Stimulated activated effector memory CD8-positive, alpha-beta T cell treated with anti-CD3 and anti-CD28 coated beads, Interleukin-12 subunit alpha, Interleukin-12 subunit beta, amount 100 ng/mL, for 72 hours (primary cell): ENCODE measurements at regions not wholly inside any gene's neighbourhood (a gene's known extent, or its start where the extent isn't known, plus 50 kb on each side); places are given as distances from the start of the nearest gene placed in this dataset.
"Not testable (repeated sequence)": the region's sequence is repeated elsewhere in the genome, so short reads cannot be mapped to it uniquely, and the experiment has no call there.

Source experiments
- ATAC-seq: fragments of 150-1000 bp; cut with Tn5 transposase; 2 replicates; pipeline ENCODE4 v1.10.0; 2021
- DNase-seq, 2 donors: peaks; one replicate each; pipeline ENCODE4 v3.0.0; 2021 to 2022; ENCODE audit warnings: low spot score in 2 of 2
- H3K27ac Mint-ChIP-seq: one replicate; pipeline ENCODE4 v1.8.0; 2022; ENCODE audit warnings: mild to moderate bottlenecking, mixed read lengths
- H3K36me3 Mint-ChIP-seq: one replicate; pipeline ENCODE4 v1.8.0; 2022; ENCODE audit warnings: mild to moderate bottlenecking, mixed read lengths
- H3K4me1 Mint-ChIP-seq: one replicate; pipeline ENCODE4 v1.8.0; 2022; ENCODE audit warnings: mixed read lengths
- H3K4me3 Mint-ChIP-seq: one replicate; pipeline ENCODE4 v1.8.0; 2022; ENCODE audit warnings: mild to moderate bottlenecking, mixed read lengths
- H3K9me3 Mint-ChIP-seq: one replicate; pipeline ENCODE4 v1.8.0; 2022; ENCODE audit warnings: mixed read lengths

- Mint-ChIP-seq H3K4me1 (no peaks in the 10 kb centered on the region), H3K27ac (no peak overlapping the region), H3K9me3 (peaks cover 5% of the 10 kb centered on the region), H3K36me3 (no peaks in the 10 kb centered on the region), H3K4me3 (no peak overlapping the region)
- no peak for DNase-seq
- ATAC-seq = no peak
These were observed 193.3 kb upstream of the MAP2 start for GRCh38 chr2:209230560-209230959.

GRCh38 chr2:209236377-209236776 lies 187.5 kb upstream of the MAP2 start:
- Mint-ChIP-seq H3K4me1 (no peaks in the 10 kb centered on the region), H3K9me3 (peaks cover 15% of the 10 kb centered on the region), H3K36me3 (no peaks in the 10 kb centered on the region), H3K27ac (no peak overlapping the region), H3K4me3 (no peak overlapping the region)
- no peak for DNase-seq
- no peak for ATAC-seq

GRCh38 chr2:209238765-209239584 lies 184.9 kb upstream of the MAP2 start:
- DNase-seq = no peak
- Mint-ChIP-seq H3K9me3 (peaks cover 22% of the 10 kb centered on the region), H3K4me3 (no peak overlapping the region), H3K4me1 (no peaks in the 10 kb centered on the region), H3K36me3 (no peaks in the 10 kb centered on the region), H3K27ac (no peak overlapping the region)
- ATAC-seq = no peak

- no peak overlapping the region for H3K4me3 Mint-ChIP-seq
- no peak overlapping the region for H3K27ac Mint-ChIP-seq
- ATAC-seq (no peak), DNase-seq (no peak)
- no peaks in the 10 kb centered on the region for H3K4me1 Mint-ChIP-seq
- no peaks in the 10 kb centered on the region for H3K36me3 Mint-ChIP-seq
- H3K9me3 Mint-ChIP-seq = peaks cover 26% of the 10 kb centered on the region
These were observed 184.3 kb upstream of the MAP2 start for GRCh38 chr2:209239585-209239938.

- H3K4me1 Mint-ChIP-seq = no peaks in the 10 kb centered on the region
- peaks cover 25% of the 10 kb centered on the region for H3K9me3 Mint-ChIP-seq
- no peak for DNase-seq
- no peak overlapping the region for H3K27ac Mint-ChIP-seq
- no peak overlapping the region for H3K4me3 Mint-ChIP-seq
- no peak for ATAC-seq
- H3K36me3 Mint-ChIP-seq = no peaks in the 10 kb centered on the region
These were observed 183.6 kb upstream of the MAP2 start for GRCh38 chr2:209240204-209240603.

- Mint-ChIP-seq H3K4me3 (no peak overlapping the region), H3K9me3 (peaks cover 7% of the 10 kb centered on the region), H3K27ac (no peak overlapping the region), H3K4me1 (no peaks in the 10 kb centered on the region), H3K36me3 (no peaks in the 10 kb centered on the region)
- ATAC-seq (no peak), DNase-seq (no peak)
These were observed 170.3 kb upstream of the MAP2 start for GRCh38 chr2:209253544-209253943.

GRCh38 chr2:209259767-209260166 lies 164.1 kb upstream of the MAP2 start:
- ATAC-seq (no peak), DNase-seq (no peak)
- Mint-ChIP-seq H3K4me3 (no peak overlapping the region), H3K9me3 (peaks cover 15% of the 10 kb centered on the region), H3K27ac (no peak overlapping the region), H3K36me3 (no peaks in the 10 kb centered on the region), H3K4me1 (no peaks in the 10 kb centered on the region)

GRCh38 chr2:209260281-209260680 lies 163.6 kb upstream of the MAP2 start:
- H3K4me3 Mint-ChIP-seq = no peak overlapping the region
- H3K4me1 Mint-ChIP-seq = no peaks in the 10 kb centered on the region
- no peak overlapping the region for H3K27ac Mint-ChIP-seq
- ATAC-seq (no peak), DNase-seq (no peak)
- H3K36me3 Mint-ChIP-seq = no peaks in the 10 kb centered on the region
- H3K9me3 Mint-ChIP-seq = peaks cover 15% of the 10 kb centered on the region

- peaks cover 15% of the 10 kb centered on the region for H3K9me3 Mint-ChIP-seq
These were observed 162.3 kb upstream of the MAP2 start for GRCh38 chr2:209261366-209262053.

GRCh38 chr2:209269024-209269423 lies 154.8 kb upstream of the MAP2 start:
- Mint-ChIP-seq H3K4me1 (no peaks in the 10 kb centered on the region), H3K4me3 (no peak overlapping the region), H3K9me3 (peaks cover 4% of the 10 kb centered on the region), H3K27ac (no peak overlapping the region), H3K36me3 (no peaks in the 10 kb centered on the region)
- DNase-seq = no peak
- ATAC-seq = no peak

More at GRCh38 chr2:209261366-209262053, 162.3 kb upstream of the MAP2 start:
- H3K36me3 Mint-ChIP-seq, H3K4me3 Mint-ChIP-seq, H3K27ac Mint-ChIP-seq, DNase-seq, H3K4me1 Mint-ChIP-seq, ATAC-seq: not testable (repeated sequence)

- ATAC-seq = no peak
- H3K4me3 Mint-ChIP-seq = no peak overlapping the region
- H3K4me1 Mint-ChIP-seq = no peaks in the 10 kb centered on the region
- H3K9me3 Mint-ChIP-seq = peaks cover 13% of the 10 kb centered on the region
- H3K36me3 Mint-ChIP-seq = no peaks in the 10 kb centered on the region
- no peak overlapping the region for H3K27ac Mint-ChIP-seq
- no peak for DNase-seq
These were observed 147.8 kb upstream of the MAP2 start for GRCh38 chr2:209276000-209276399.

- Mint-ChIP-seq H3K4me1 (no peaks in the 10 kb centered on the region), H3K9me3 (peaks cover 13% of the 10 kb centered on the region), H3K4me3 (no peak overlapping the region), H3K36me3 (no peaks in the 10 kb centered on the region), H3K27ac (no peak overlapping the region)
- DNase-seq = no peak
- ATAC-seq = no peak
These were observed 146.4 kb upstream of the MAP2 start for GRCh38 chr2:209277444-209277843.

- Mint-ChIP-seq H3K4me1 (no peaks in the 10 kb centered on the region), H3K27ac (no peak overlapping the region), H3K36me3 (no peaks in the 10 kb centered on the region), H3K9me3 (peaks cover 20% of the 10 kb centered on the region), H3K4me3 (no peak overlapping the region)
- no peak for ATAC-seq
- DNase-seq = no peak
These were observed 125.2 kb upstream of the MAP2 start for GRCh38 chr2:209298601-209299000.

GRCh38 chr2:209299478-209299877 lies 124.4 kb upstream of the MAP2 start:
- not testable (repeated sequence) for H3K36me3 Mint-ChIP-seq, H3K4me3 Mint-ChIP-seq, DNase-seq, ATAC-seq, H3K4me1 Mint-ChIP-seq, H3K27ac Mint-ChIP-seq
- H3K9me3 Mint-ChIP-seq = peaks cover 20% of the 10 kb centered on the region

- H3K4me1 Mint-ChIP-seq, ATAC-seq, H3K4me3 Mint-ChIP-seq, H3K36me3 Mint-ChIP-seq, DNase-seq, H3K27ac Mint-ChIP-seq: not testable (repeated sequence)
- peaks cover 20% of the 10 kb centered on the region for H3K9me3 Mint-ChIP-seq
These were observed 123.1 kb upstream of the MAP2 start for GRCh38 chr2:209300766-209301165.

- peaks cover 22% of the 10 kb centered on the region for H3K9me3 Mint-ChIP-seq
- no peaks in the 10 kb centered on the region for H3K36me3 Mint-ChIP-seq
- no peak overlapping the region for H3K4me3 Mint-ChIP-seq
- H3K4me1 Mint-ChIP-seq = no peaks in the 10 kb centered on the region
- DNase-seq (no peak), ATAC-seq (no peak)
- H3K27ac Mint-ChIP-seq = no peak overlapping the region
These were observed 118.8 kb upstream of the MAP2 start for GRCh38 chr2:209305026-209305425.
